ENCODE measurements at regions not wholly inside any gene's neighbourhood (a gene's known extent, or its start where the extent isn't known, plus 50 kb on each side); places are given as distances from the start of the nearest gene placed in this dataset.

GRCh38 chr4:18106620-18107019, 85.1 kb upstream of the LCORL start:
- TF ChIP-seq CTCF (IDR thresholded peaks at IDR 0.05; ENCODE audit: insufficient read depth, low read length) (no peak), POLR2AphosphoS5 (IDR thresholded peaks at IDR 0.05; ENCODE audit: low read depth) (no peak), REST (IDR thresholded peaks at IDR 0.05; ENCODE audit: insufficient replicate concordance, low read depth) (no peak), GABPA (IDR thresholded peaks at IDR 0.05; ENCODE audit: low read depth) (no peak)

Measured in HL-60 (cell line).